NCI-H2196 (cell line): ENCODE measurements at regions not wholly inside any gene's neighbourhood (a gene's known extent, or its start where the extent isn't known, plus 50 kb on each side); places are given as distances from the start of the nearest gene placed in this dataset.
"Not testable (repeated sequence)": the region's sequence is repeated elsewhere in the genome, so short reads cannot be mapped to it uniquely, and the experiment has no call there.

Experiments used
- DNase-seq: peaks from one replicate; lab custom pipeline; 2025; ENCODE audit not compliant: unreplicated experiment; lab: John Stamatoyannopoulos, UW

- not testable (repeated sequence) for DNase-seq
Measured at GRCh38 chr16:16559179-16559740, 180.3 kb downstream of the NPIPA7 start.

- not testable (repeated sequence) for DNase-seq
Measured at GRCh38 chr16:16561532-16561931, 182.6 kb downstream of the NPIPA7 start.

- DNase-seq, result not testable (repeated sequence)
Measured at GRCh38 chr16:16563962-16564361, 185.0 kb downstream of the NPIPA7 start.

GRCh38 chr16:16565326-16565725 is 186.4 kb downstream of the NPIPA7 start:
- DNase-seq, result not testable (repeated sequence)

- peak; percentile 64 for DNase-seq
Measured at GRCh38 chr16:16570055-16570454, 191.1 kb downstream of the NPIPA7 start.

GRCh38 chr16:16570874-16571273 is 191.9 kb downstream of the NPIPA7 start:
- DNase-seq, result not testable (repeated sequence)

GRCh38 chr16:16572130-16572774 is 193.3 kb downstream of the NPIPA7 start:
- DNase-seq, result not testable (repeated sequence)

GRCh38 chr16:16577062-16577461 is 198.1 kb downstream of the NPIPA7 start:
- DNase-seq, result not testable (repeated sequence)

GRCh38 chr16:16578701-16579100 is 199.8 kb downstream of the NPIPA7 start:
- no peak for DNase-seq

GRCh38 chr16:16582916-16583315 is 204.0 kb downstream of the NPIPA7 start:
- not testable (repeated sequence) for DNase-seq

GRCh38 chr16:16586073-16586651 is 207.2 kb downstream of the NPIPA7 start:
- DNase-seq, result peak; percentile 15

GRCh38 chr16:16586969-16587368 is 208.0 kb downstream of the NPIPA7 start:
- DNase-seq, result not testable (repeated sequence)

GRCh38 chr16:16588436-16588835 is 209.5 kb downstream of the NPIPA7 start:
- DNase-seq, result not testable (repeated sequence)

GRCh38 chr16:16590654-16591318 is 211.8 kb downstream of the NPIPA7 start:
- DNase-seq, result not testable (repeated sequence)

- DNase-seq, result peak; percentile 52
Measured at GRCh38 chr16:16593156-16593863, 214.4 kb downstream of the NPIPA7 start.

GRCh38 chr16:16595029-16595718 is 216.2 kb downstream of the NPIPA7 start:
- not testable (repeated sequence) for DNase-seq

GRCh38 chr16:16601239-16601638 is 222.3 kb downstream of the NPIPA7 start:
- DNase-seq, result not testable (repeated sequence)

- DNase-seq, result not testable (repeated sequence)
Measured at GRCh38 chr16:16607401-16608082, 228.6 kb downstream of the NPIPA7 start.

GRCh38 chr16:16609627-16610026 is 230.7 kb downstream of the NPIPA7 start:
- not testable (repeated sequence) for DNase-seq

- DNase-seq, result not testable (repeated sequence)
Measured at GRCh38 chr16:16610389-16610967, 231.5 kb downstream of the NPIPA7 start.
